ENCODE measurements at regions not wholly inside any gene's neighbourhood (a gene's known extent, or its start where the extent isn't known, plus 50 kb on each side); places are given as distances from the start of the nearest gene placed in this dataset.

DNA sequence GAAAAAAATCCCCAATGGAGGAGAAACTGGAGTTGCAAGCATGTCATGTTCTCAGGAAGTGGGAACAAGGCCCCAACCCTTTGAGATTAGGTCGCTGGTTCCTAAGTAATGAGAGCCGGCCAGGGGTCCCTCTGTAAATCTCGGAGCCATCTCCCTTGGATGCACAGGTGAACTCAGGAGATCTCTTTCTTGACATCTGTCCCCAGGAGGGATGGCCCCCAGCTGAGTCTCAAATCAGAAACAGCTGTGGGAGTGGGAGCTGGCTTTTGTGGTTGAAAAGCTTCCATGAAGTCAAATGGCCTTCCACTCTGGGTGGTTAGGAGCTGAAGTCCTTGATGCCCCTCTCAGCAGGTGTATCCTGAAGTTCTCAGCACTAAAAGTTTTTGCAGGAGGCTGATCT is 257.1 kb downstream of the BMP7 start:
- Histone ChIP-seq H3K27ac (no peak overlapping the region), H3K4me1 (no peaks in the 10 kb centered on the region), H3K36me3 (no peaks in the 10 kb centered on the region), H3K4me3 (no peak overlapping the region), H3K27me3 (peaks cover 55% of the 10 kb centered on the region), H3K9me3 (no peaks in the 10 kb centered on the region)
- 87% methylated on average over 3 of the region's 3 CpGs; no CpG with 5 or more reads in 1 of the 2 donors for WGBS, 2 donors (ENCODE audit: low coverage in 1 of 2)
- in situ Hi-C loops (cut with MboI; ENCODE audit: low pct_ligation_motif_present in 1 of 4, low pct_unique_long_range_greater_than_20kb in 1 of 4, low sequenced_read_pairs in 3 of 4): no loop called here
- TF ChIP-seq POLR2A (IDR thresholded peaks at IDR 0.05) (no peak), EP300 (IDR thresholded peaks at IDR 0.05; ENCODE audit: low read depth) (no peak), POLR2AphosphoS5 (IDR thresholded peaks at IDR 0.05) (no peak), CTCF (IDR thresholded peaks at IDR 0.05) (no peak)
- no peak for DNase-seq
- intact Hi-C loops (cut with DNase I; ENCODE audit: low total_unique reads): no loop called here

DNA sequence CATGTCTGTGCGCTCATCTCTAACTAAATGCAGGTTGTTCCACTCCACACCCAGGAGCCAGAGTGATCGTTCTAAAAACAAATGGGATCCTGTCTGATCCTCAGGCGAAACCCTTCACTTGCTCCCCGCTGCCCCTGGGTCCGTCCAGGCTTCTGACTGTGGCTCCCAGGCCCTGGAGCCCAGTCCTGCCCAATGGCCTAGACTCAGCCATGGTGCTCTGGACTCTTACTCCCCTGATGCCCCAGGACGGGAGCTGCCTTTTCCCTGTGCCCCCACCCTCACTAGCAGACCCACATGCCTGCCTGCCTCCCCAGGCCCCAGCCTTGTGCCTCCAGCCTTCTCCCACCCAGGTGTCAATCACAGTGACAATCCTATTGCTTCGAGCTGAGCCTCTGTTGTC is 256.7 kb downstream of the BMP7 start:
- in situ Hi-C loops (cut with MboI; ENCODE audit: low pct_ligation_motif_present in 1 of 4, low pct_unique_long_range_greater_than_20kb in 1 of 4, low sequenced_read_pairs in 3 of 4): no loop called here
- TF ChIP-seq EP300 (IDR thresholded peaks at IDR 0.05; ENCODE audit: low read depth) (no peak), POLR2A (IDR thresholded peaks at IDR 0.05) (no peak), CTCF (IDR thresholded peaks at IDR 0.05) (no peak), POLR2AphosphoS5 (IDR thresholded peaks at IDR 0.05) (no peak)
- H3K27me3 ChIP-seq: peaks cover 57% of the 10 kb centered on the region

DNA sequence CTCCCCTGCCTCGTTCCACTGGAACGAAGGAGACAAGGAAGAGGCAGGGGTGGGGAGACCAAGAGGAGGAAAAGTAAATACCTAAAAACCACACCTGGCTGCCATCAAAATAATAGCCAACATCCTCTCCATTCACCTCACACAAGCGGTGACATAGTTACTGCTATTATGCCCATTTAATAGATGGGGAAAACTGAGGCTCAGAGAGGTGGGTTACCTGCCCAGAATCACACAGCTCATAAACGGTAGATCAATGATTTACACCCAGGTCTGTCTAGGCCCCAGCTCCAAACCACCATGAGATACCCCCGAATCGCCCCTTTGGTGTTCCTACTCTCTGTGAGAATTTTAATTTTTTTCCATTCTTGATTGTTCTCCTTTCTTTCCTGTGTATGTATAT is 253.8 kb downstream of the BMP7 start:
- peaks cover 44% of the 10 kb centered on the region for H3K27me3 ChIP-seq
- no peaks in the 10 kb centered on the region for H3K9me3 ChIP-seq
- DNase-seq: no peak
- TF ChIP-seq EP300 (IDR thresholded peaks at IDR 0.05; ENCODE audit: low read depth) (no peak), POLR2A (IDR thresholded peaks at IDR 0.05) (no peak), POLR2AphosphoS5 (IDR thresholded peaks at IDR 0.05) (no peak), CTCF (IDR thresholded peaks at IDR 0.05) (no peak)
- no peak overlapping the region for H3K27ac ChIP-seq
- no peaks in the 10 kb centered on the region for H3K4me1 ChIP-seq
- H3K4me3 ChIP-seq: no peak overlapping the region
- in situ Hi-C loops (cut with MboI; ENCODE audit: low pct_ligation_motif_present in 1 of 4, low pct_unique_long_range_greater_than_20kb in 1 of 4, low sequenced_read_pairs in 3 of 4): no loop called here
- intact Hi-C loops (cut with DNase I; ENCODE audit: low total_unique reads): no loop called here
- H3K36me3 ChIP-seq: no peaks in the 10 kb centered on the region
- WGBS, 2 donors (ENCODE audit: low coverage in 1 of 2): 81 to 87% methylated on average over 3 to 6 of the region's 6 CpGs

More for the DNA sequence above, 256.7 kb downstream of the BMP7 start:
- H3K4me3 ChIP-seq: no peak overlapping the region
- 89% methylated on average over 7 of the region's 7 CpGs; no CpG with 5 or more reads in 1 of the 2 donors for WGBS, 2 donors (ENCODE audit: low coverage in 1 of 2)
- no peak for DNase-seq
- H3K4me1 ChIP-seq: no peaks in the 10 kb centered on the region
- intact Hi-C loops (cut with DNase I; ENCODE audit: low total_unique reads): no loop called here
- no peak overlapping the region for H3K27ac ChIP-seq
- no peaks in the 10 kb centered on the region for H3K9me3 ChIP-seq
- H3K36me3 ChIP-seq: no peaks in the 10 kb centered on the region

DNA sequence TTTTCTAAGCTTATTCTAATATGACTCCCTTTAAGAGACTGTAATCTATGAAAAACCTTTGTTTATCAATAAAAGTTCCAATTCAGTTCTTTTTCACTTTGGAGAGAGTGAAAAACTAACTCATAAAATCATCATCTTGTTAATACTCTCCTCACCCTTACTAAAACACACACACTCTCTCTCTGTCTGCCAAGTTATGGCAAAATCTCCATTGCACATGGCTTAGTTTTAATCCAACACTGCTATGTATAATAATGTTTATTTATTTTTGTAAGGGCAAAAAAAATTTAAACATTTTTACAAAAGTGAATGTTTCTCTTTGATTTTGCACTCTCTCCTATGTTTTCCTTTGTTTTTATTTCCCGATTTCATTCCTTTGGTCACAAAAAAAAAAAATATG is 253.2 kb downstream of the BMP7 start:
- no peaks in the 10 kb centered on the region for H3K36me3 ChIP-seq
- in situ Hi-C loops (cut with MboI; ENCODE audit: low pct_ligation_motif_present in 1 of 4, low pct_unique_long_range_greater_than_20kb in 1 of 4, low sequenced_read_pairs in 3 of 4): no loop called here
- DNase-seq: no peak
- TF ChIP-seq POLR2AphosphoS5 (IDR thresholded peaks at IDR 0.05) (no peak), CTCF (IDR thresholded peaks at IDR 0.05) (no peak), EP300 (IDR thresholded peaks at IDR 0.05; ENCODE audit: low read depth) (no peak), POLR2A (IDR thresholded peaks at IDR 0.05) (no peak)
- H3K4me3 ChIP-seq: no peak overlapping the region
- WGBS, 2 donors (ENCODE audit: low coverage in 1 of 2): 54 to 64% methylated on average over 1 of the region's 1 CpG
- no peak overlapping the region for H3K27ac ChIP-seq
- H3K27me3 ChIP-seq: peaks cover 42% of the 10 kb centered on the region
- no peaks in the 10 kb centered on the region for H3K4me1 ChIP-seq
- no peaks in the 10 kb centered on the region for H3K9me3 ChIP-seq
- intact Hi-C loops (cut with DNase I; ENCODE audit: low total_unique reads): no loop called here
